GM23248 (cell line): ENCODE measurements at regions not wholly inside any gene's neighbourhood (a gene's known extent, or its start where the extent isn't known, plus 50 kb on each side); places are given as distances from the start of the nearest gene placed in this dataset.
"Not testable (repeated sequence)": the region's sequence is repeated elsewhere in the genome, so short reads cannot be mapped to it uniquely, and the experiment has no call there.

Experiments
- EZH2 ChIP-seq: fragments of 200-600 bp; sonication (generic); IDR thresholded peaks from 2 replicates; pipeline ENCODE4 v1.6.1; 2018; ENCODE audit warnings: antibody characterized with exemption, mild to moderate bottlenecking; ENCODE audit not compliant: insufficient read depth, poor library complexity, severe bottlenecking
- EZH2phosphoT487 ChIP-seq: fragments of 200-600 bp; sonication (generic); IDR thresholded peaks from 2 replicates; pipeline ENCODE4 v1.6.1; 2018; ENCODE audit warnings: antibody characterized with exemption, moderate library complexity, mild to moderate bottlenecking, low read depth; ENCODE audit not compliant: insufficient read depth

GRCh38 chr4:97101171-97101570 is 1042.1 kb downstream of the STPG2 start:
- not testable (repeated sequence) for TF ChIP-seq EZH2, EZH2phosphoT487
